ENCODE measurements at regions not wholly inside any gene's neighbourhood (a gene's known extent, or its start where the extent isn't known, plus 50 kb on each side); places are given as distances from the start of the nearest gene placed in this dataset.

DNA sequence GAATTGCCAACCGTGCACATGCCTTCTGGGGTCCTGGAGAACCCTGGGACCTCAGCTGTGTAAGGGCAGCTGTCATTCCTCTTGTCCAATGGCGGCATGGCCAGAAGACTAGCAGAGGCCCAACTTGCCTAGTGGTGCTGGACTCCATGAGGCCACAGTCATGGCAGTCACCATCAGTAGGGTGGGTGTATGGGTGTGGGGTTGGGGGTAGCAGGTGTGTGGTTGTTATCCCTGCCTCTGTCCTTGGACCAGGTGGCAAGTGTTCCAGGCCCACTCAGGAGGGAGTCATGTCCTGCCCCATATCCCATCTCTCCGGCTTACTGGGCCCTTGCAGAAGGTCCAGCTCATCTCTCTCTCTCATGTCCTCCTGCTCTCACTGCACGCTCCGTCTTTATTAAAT, 1596.2 kb downstream of the MRPL39 start:
- Histone ChIP-seq H3K36me3 (ENCODE audit: low read depth) (no peaks in the 10 kb centered on the region), H3K4me1 (ENCODE audit: low read depth) (no peaks in the 10 kb centered on the region), H3K4me3 (no peak overlapping the region), H3K9me3 (peaks cover 51% of the 10 kb centered on the region)
- TF ChIP-seq, protein P1, sequence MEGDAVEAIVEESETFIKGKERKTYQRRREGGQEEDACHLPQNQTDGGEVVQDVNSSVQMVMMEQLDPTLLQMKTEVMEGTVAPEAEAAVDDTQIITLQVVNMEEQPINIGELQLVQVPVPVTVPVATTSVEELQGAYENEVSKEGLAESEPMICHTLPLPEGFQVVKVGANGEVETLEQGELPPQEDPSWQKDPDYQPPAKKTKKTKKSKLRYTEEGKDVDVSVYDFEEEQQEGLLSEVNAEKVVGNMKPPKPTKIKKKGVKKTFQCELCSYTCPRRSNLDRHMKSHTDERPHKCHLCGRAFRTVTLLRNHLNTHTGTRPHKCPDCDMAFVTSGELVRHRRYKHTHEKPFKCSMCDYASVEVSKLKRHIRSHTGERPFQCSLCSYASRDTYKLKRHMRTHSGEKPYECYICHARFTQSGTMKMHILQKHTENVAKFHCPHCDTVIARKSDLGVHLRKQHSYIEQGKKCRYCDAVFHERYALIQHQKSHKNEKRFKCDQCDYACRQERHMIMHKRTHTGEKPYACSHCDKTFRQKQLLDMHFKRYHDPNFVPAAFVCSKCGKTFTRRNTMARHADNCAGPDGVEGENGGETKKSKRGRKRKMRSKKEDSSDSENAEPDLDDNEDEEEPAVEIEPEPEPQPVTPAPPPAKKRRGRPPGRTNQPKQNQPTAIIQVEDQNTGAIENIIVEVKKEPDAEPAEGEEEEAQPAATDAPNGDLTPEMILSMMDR (IDR thresholded peaks at IDR 0.05), result no peak
- ATAC-seq (no peak), DNase-seq (no peak)
- intact Hi-C loops (cut with DNase I, micrococcal nuclease), result no loop called here

DNA sequence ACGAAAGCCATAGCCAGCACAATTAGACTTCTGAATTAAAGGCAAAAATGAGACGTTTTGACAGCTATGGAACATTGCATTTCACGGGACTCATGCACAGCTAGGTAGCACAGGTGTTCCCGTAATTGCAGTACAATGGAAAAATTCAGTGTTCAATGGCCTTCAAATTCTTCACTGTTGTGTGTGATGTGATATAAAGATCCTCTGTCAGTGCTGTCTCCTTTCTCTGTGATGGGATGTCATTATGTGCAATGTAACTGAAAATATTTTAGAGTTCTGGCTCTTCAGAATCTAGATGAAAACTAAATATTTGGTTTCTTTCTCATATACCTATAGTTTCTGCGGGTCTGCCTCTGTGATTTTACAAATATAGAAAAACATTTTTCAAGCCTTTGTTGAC, 1599.7 kb downstream of the MRPL39 start:
- no peaks in the 10 kb centered on the region for H3K4me1 ChIP-seq (ENCODE audit: low read depth)
- TF ChIP-seq, protein P1 (IDR thresholded peaks at IDR 0.05), result no peak
- H3K9me3 ChIP-seq, result peaks cover 58% of the 10 kb centered on the region
- intact Hi-C loops (cut with DNase I, micrococcal nuclease), result no loop called here
- no peaks in the 10 kb centered on the region for H3K36me3 ChIP-seq (ENCODE audit: low read depth)
- ATAC-seq, result no peak
- DNase-seq, result no peak
- H3K4me3 ChIP-seq, result no peak overlapping the region

DNA sequence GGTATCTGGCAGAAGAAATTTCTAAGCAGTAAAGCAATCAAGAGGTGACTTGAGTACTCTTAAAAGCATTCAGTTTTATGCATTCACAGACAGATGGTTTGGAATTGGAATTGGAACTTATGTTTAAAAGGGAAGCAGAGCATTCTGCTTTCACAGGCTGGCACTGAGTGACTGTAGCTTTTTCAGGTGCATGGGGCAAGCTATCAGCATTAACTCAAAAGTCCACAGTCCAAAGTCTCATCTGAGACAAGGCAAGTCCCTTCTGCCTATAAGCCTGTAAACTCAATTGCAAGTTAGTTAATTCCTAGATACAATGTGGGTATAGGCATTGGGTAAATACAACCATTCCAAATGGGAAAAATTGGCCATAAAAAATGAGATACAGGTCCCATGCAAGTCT, 1620.3 kb downstream of the MRPL39 start:
- TF ChIP-seq, protein P1 (IDR thresholded peaks at IDR 0.05), result no peak
- Histone ChIP-seq H3K36me3 (ENCODE audit: low read depth) (no peaks in the 10 kb centered on the region), H3K4me1 (ENCODE audit: low read depth) (no peaks in the 10 kb centered on the region), H3K4me3 (no peak overlapping the region), H3K9me3 (peaks cover 65% of the 10 kb centered on the region)
- ATAC-seq, result no peak
- intact Hi-C loops (cut with DNase I, micrococcal nuclease), result no loop called here
- no peak for DNase-seq

DNA sequence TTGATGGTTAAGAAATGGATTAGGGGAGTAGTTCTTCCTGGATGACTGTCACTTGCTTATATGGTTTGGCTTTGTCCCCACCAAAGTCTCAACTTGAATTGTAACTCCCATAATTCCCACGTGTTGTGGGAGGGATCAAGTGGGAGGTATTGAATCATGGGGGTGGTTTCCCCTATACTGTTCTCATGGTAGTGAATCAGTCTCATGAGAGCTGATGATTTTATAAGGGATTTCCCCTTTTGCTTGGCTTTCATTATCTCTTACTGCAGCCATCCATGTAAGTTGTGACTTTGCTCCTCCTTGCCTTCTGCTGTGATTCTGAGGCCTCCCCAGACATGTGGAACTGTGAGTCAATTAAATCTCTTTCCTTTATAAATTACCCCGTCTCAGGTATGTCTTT, 1621.1 kb downstream of the MRPL39 start:
- no peak for DNase-seq
- H3K9me3 ChIP-seq, result peaks cover 65% of the 10 kb centered on the region
- H3K36me3 ChIP-seq (ENCODE audit: low read depth), result no peaks in the 10 kb centered on the region
- TF ChIP-seq, protein P1 (IDR thresholded peaks at IDR 0.05), result no peak
- H3K4me1 ChIP-seq (ENCODE audit: low read depth), result no peaks in the 10 kb centered on the region
- H3K4me3 ChIP-seq, result no peak overlapping the region
- ATAC-seq, result no peak
- intact Hi-C loops (cut with DNase I, micrococcal nuclease), result no loop called here

DNA sequence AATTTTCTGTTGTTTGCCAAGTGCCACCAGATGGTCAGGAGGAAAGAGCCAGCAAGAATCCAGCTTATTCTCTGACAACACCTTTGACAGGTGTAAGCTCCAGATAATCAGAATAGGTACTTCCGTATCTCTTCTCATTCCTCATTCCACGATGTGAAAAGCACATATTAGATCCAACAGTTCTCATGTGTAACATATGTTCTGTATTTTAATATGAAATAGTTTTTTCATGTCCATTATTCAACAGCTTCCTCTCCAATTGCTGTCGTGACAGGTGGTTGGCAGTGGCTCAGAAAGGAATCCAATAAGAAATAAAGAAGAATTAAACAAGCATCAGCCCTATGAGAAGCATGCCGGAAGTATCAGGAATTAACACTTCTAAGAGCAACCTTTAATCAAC, 1624.7 kb downstream of the MRPL39 start:
- intact Hi-C loops (cut with DNase I, micrococcal nuclease), result no loop called here
- DNase-seq (no peak), ATAC-seq (no peak)
- H3K4me1 ChIP-seq (ENCODE audit: low read depth), result no peaks in the 10 kb centered on the region
- TF ChIP-seq, protein P1 (IDR thresholded peaks at IDR 0.05), result no peak
- no peaks in the 10 kb centered on the region for H3K36me3 ChIP-seq (ENCODE audit: low read depth)
- peaks cover 76% of the 10 kb centered on the region for H3K9me3 ChIP-seq
- H3K4me3 ChIP-seq, result no peak overlapping the region

DNA sequence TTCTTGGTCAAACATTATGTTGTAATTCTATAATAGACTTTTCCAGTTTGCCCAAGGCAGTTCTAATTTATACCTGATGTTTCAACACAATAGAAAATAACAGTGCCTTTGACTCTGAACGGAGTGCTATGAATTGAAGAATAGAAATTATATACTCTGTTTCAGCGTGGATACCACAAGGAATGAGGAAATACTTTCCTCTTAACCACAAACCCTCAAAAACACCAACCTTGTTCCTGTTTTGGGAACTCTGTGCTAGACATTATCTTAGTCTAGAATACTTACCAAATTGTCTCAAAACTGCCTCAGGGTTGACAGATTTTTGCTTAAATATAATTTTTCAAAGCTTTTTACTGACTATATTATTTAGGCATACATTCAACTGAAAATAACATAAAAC, 1629.3 kb downstream of the MRPL39 start:
- ATAC-seq (no peak), DNase-seq (no peak)
- Histone ChIP-seq H3K4me1 (ENCODE audit: low read depth) (no peaks in the 10 kb centered on the region), H3K4me3 (no peak overlapping the region), H3K9me3 (peaks cover 49% of the 10 kb centered on the region), H3K36me3 (ENCODE audit: low read depth) (no peaks in the 10 kb centered on the region)
- intact Hi-C loops (cut with DNase I, micrococcal nuclease), result no loop called here
- TF ChIP-seq, protein P1 (IDR thresholded peaks at IDR 0.05), result no peak

Measured in mucosa of descending colon (tissue), 3 donors.